H1 (cell line): ENCODE measurements at regions not wholly inside any gene's neighbourhood (a gene's known extent, or its start where the extent isn't known, plus 50 kb on each side); places are given as distances from the start of the nearest gene placed in this dataset.

Experiments
- CTCF ChIA-PET: fragments of 300-600 bp; sonication (Branson Sonifier 250); formaldehyde crosslinking; loops from one replicate; lab custom pipeline; 2021; ENCODE audit not compliant: partially characterized antibody; lab: Charles Lee
- POLR2A ChIA-PET: fragments of 300-600 bp; sonication (Branson Sonifier 250); formaldehyde crosslinking; loops from one replicate; lab custom pipeline; 2021; ENCODE audit warnings: inconsistent platforms; ENCODE audit not compliant: partially characterized antibody; lab: Charles Lee
- DNase-seq, 2 experiments: peaks; one replicate each; pipeline versions ENCODE4 v3.0.0 to v3.0.0-alpha.2; 2010 to 2022; ENCODE audit warnings: low spot score in 2 of 2, low read depth in 1 of 2, mixed read lengths in 1 of 2
- FAIRE-seq: peaks from 2 replicates; lab custom pipeline; 2011; peaks lifted over from hg19 to GRCh38; lab: Jason Lieb, UNC
- H2AFZ ChIP-seq: 2 replicates; pipeline ENCODE4 v1.8.1; 2012; ENCODE audit warnings: low read length, inconsistent platforms
- H2AK5ac ChIP-seq: 2 replicates; pipeline ENCODE4 v1.6.1; 2013; ENCODE audit warnings: low read depth, low read length
- H2BK120ac ChIP-seq: replicated peaks from 2 replicates; pipeline ENCODE3; 2013; ENCODE audit warnings: low read depth, low read length, inconsistent platforms
- H2BK12ac ChIP-seq: 2 replicates; pipeline ENCODE4 v1.6.1; 2013; ENCODE audit warnings: low read depth, low read length
- H2BK15ac ChIP-seq: 2 replicates; pipeline ENCODE4 v1.6.1; 2013; ENCODE audit warnings: low read length
- H2BK20ac ChIP-seq: 2 replicates; pipeline ENCODE4 v1.6.1; 2013; ENCODE audit warnings: low read length
- H2BK5ac ChIP-seq: 2 replicates; pipeline ENCODE4 v1.6.1; 2013; ENCODE audit warnings: low read depth, low read length
- H3K14ac ChIP-seq: 2 replicates; pipeline ENCODE4 v1.6.1; 2013; ENCODE audit warnings: inconsistent platforms; ENCODE audit not compliant: insufficient read length
- H3K18ac ChIP-seq: 2 replicates; pipeline ENCODE4 v1.6.1; 2013; ENCODE audit warnings: low read length; ENCODE audit errors: extremely low read depth
- H3K23ac ChIP-seq: 2 replicates; pipeline ENCODE4 v1.6.1; 2013; ENCODE audit warnings: inconsistent platforms; ENCODE audit not compliant: insufficient read length
- H3K23me2 ChIP-seq: 2 replicates; pipeline ENCODE4 v1.6.1; 2013; ENCODE audit warnings: low read depth, low read length
- H3K27ac ChIP-seq: 2 replicates; pipeline ENCODE4 v1.6.1; 2011; ENCODE audit warnings: low read depth, low read length, inconsistent platforms
- H3K27me3 ChIP-seq, 4 experiments: replicated peaks in 1 of 4; 1 replicate in 1 of 4; 2 replicates in 3 of 4; pipeline versions ENCODE4 v1.6.1 to v1.8.1; 2011 to 2013; ENCODE audit warnings: low read length in 3 of 4, mild to moderate bottlenecking in 3 of 4, inconsistent platforms in 2 of 4, mixed read lengths in 2 of 4, moderate library complexity in 1 of 4; ENCODE audit not compliant: control insufficient read depth in 3 of 4, insufficient read depth in 3 of 4; ENCODE audit errors: extremely low read depth in 1 of 4
- H3K36me3 ChIP-seq, 4 experiments: 2 replicates each; pipeline versions ENCODE4 v1.6.1 to v1.8.1; 2011 to 2013; ENCODE audit warnings: mild to moderate bottlenecking in 4 of 4, low read length in 3 of 4, moderate library complexity in 2 of 4, control low read depth in 1 of 4, inconsistent platforms in 1 of 4; ENCODE audit not compliant: insufficient read depth in 4 of 4, control insufficient read depth in 2 of 4
- H3K4ac ChIP-seq: replicated peaks from 2 replicates; pipeline ENCODE3; 2013; ENCODE audit warnings: low read length, low read depth, mixed read lengths, inconsistent platforms; ENCODE audit not compliant: insufficient read length
- H3K4me1 ChIP-seq, 4 experiments: replicated peaks in 1 of 4; 1 replicate in 1 of 4; 2 replicates in 3 of 4; pipeline versions ENCODE4 v1.6.1 to v1.8.1; 2011 to 2013; ENCODE audit warnings: low read length in 3 of 4, inconsistent platforms in 2 of 4, mixed read lengths in 1 of 4; ENCODE audit not compliant: insufficient read depth in 4 of 4, control insufficient read depth in 3 of 4
- H3K4me2 ChIP-seq, 2 experiments: 2 replicates each; pipeline versions ENCODE4 v1.6.1 to v1.8.1; 2011 to 2013; ENCODE audit warnings: low read depth in 2 of 2, low read length in 2 of 2, control low read depth in 1 of 2, inconsistent platforms in 1 of 2, mild to moderate bottlenecking in 1 of 2; ENCODE audit not compliant: insufficient read depth in 1 of 2
- H3K4me3 ChIP-seq, 4 experiments: fragments of 200-600, 300-600 bp in 1 of 4; sonication (generic), shearing (Covaris generic), sonication (Bioruptor Twin) in 1 of 4; 2 replicates each; pipeline versions ENCODE4 v1.5.1 to v1.8.1; 2011 to 2016; ENCODE audit warnings: low read length in 4 of 4, low read depth in 3 of 4, control low read depth in 2 of 4, inconsistent platforms in 2 of 4, mild to moderate bottlenecking in 2 of 4, mixed read lengths in 1 of 4, moderate library complexity in 1 of 4; ENCODE audit not compliant: insufficient read depth in 2 of 4; ENCODE audit errors: extremely low read depth in 1 of 4
- H3K56ac ChIP-seq: replicated peaks from 2 replicates; pipeline ENCODE3; 2013; ENCODE audit warnings: low read depth, mild to moderate bottlenecking, mixed read lengths, low read length, inconsistent platforms; ENCODE audit not compliant: insufficient read length
- H3K79me1 ChIP-seq: 2 replicates; pipeline ENCODE4 v1.6.1; 2013; ENCODE audit warnings: low read depth, low read length, control low read depth
- H3K79me2 ChIP-seq, 2 experiments: 2 replicates each; pipeline versions ENCODE4 v1.6.1 to v1.8.1; 2012 to 2013; ENCODE audit warnings: low read length in 2 of 2, mild to moderate bottlenecking in 2 of 2, inconsistent platforms in 1 of 2; ENCODE audit not compliant: insufficient read depth in 2 of 2, control insufficient read depth in 1 of 2
- H3K9ac ChIP-seq, 4 experiments: replicated peaks in 1 of 4; 1 replicate in 1 of 4; 2 replicates in 3 of 4; pipeline versions ENCODE4 v1.6.1 to v1.8.1; 2011 to 2013; ENCODE audit warnings: low read depth in 3 of 4, low read length in 3 of 4, control low read depth in 2 of 4, mild to moderate bottlenecking in 2 of 4, moderate library complexity in 2 of 4, inconsistent platforms in 1 of 4; ENCODE audit errors: extremely low read depth in 1 of 4
- H3K9me3 ChIP-seq, 2 experiments: 2 replicates each; pipeline versions ENCODE4 v1.6.1 to v1.8.1; 2012 to 2013; ENCODE audit warnings: mild to moderate bottlenecking in 2 of 2, moderate library complexity in 2 of 2, control low read depth in 1 of 2, inconsistent platforms in 1 of 2, low read depth in 1 of 2, low read length in 1 of 2, mixed read lengths in 1 of 2; ENCODE audit not compliant: insufficient read depth in 2 of 2
- H4K20me1 ChIP-seq, 2 experiments: replicated peaks in 1 of 2; 2 replicates each; pipeline versions ENCODE3 to v1.8.1; 2011 to 2013; ENCODE audit warnings: inconsistent platforms in 2 of 2, low read length in 2 of 2, mild to moderate bottlenecking in 1 of 2; ENCODE audit not compliant: insufficient read depth in 2 of 2, control insufficient read depth in 1 of 2
- H4K5ac ChIP-seq: 2 replicates; pipeline ENCODE4 v1.6.1; 2013; ENCODE audit warnings: low read length, low read depth, mixed read lengths, inconsistent platforms; ENCODE audit not compliant: insufficient read length
- H4K8ac ChIP-seq: 2 replicates; pipeline ENCODE4 v1.8.0; 2013; ENCODE audit warnings: mild to moderate bottlenecking, moderate library complexity, low read length, inconsistent platforms; ENCODE audit not compliant: insufficient read depth; ENCODE audit errors: extremely low read depth
- H4K91ac ChIP-seq: replicated peaks from 2 replicates; pipeline ENCODE3; 2013; ENCODE audit warnings: low read length, mixed read lengths, inconsistent platforms; ENCODE audit not compliant: insufficient read length
- BCL11A ChIP-seq, 2 experiments: IDR thresholded peaks; one replicate each; pipeline ENCODE4 v1.6.1; 2011; ENCODE audit warnings: low read depth in 2 of 2, low read length in 2 of 2, mild to moderate bottlenecking in 2 of 2
- BRCA1 ChIP-seq: IDR thresholded peaks from 2 replicates; pipeline ENCODE4 v1.6.1; 2012; ENCODE audit warnings: low read depth, low read length, improper control_type of control experiment
- NANOG ChIP-seq: IDR thresholded peaks from 2 replicates; pipeline ENCODE4 v1.6.1; 2011; ENCODE audit warnings: low read length, low read depth, mild to moderate bottlenecking, inconsistent platforms; ENCODE audit not compliant: insufficient read depth, poor library complexity, severe bottlenecking
- WGBS, 2 experiments: shearing (Covaris generic) in 1 of 2; methylation state at CpG; one replicate each; pipeline versions ENCODE4 v1.1.6 to v1.1.7; 2013 to 2015; ENCODE audit warnings: low lambda C conversion rate in 2 of 2, mixed read lengths in 2 of 2, inconsistent platforms in 1 of 2, low coverage in 1 of 2, missing lambda C conversion rate in 1 of 2; ENCODE audit not compliant: insufficient replicate concordance in 2 of 2, insufficient coverage in 1 of 2, insufficient read length in 1 of 2; ENCODE audit errors: extremely low coverage in 1 of 2, missing lambda C conversion rate in 1 of 2; 5-methylcytosine and 5-hydroxymethylcytosine counted together

DNA sequence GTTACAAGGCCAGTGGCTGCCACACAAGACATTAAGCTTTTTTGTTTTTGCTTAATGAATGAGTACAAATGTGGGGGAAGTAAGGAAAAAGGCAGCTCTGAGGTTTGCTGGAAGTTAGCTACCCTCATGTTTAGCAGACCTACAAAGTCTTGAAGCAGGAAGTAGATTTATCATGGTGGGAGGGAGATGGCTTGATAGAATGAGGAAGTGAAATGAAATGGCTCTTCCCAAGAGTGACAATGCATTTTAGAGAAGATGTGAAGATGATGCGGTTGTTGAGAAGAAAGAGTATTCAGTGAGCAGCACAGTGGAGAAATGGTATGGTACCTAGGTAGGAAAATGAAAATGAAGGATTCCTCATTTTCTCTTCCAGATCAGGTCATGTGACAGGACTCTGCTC is 108.0 kb downstream of the SLIT2 start:
- H2BK5ac ChIP-seq = no peak overlapping the region
- no peak overlapping the region for H3K56ac ChIP-seq
- H4K20me1 ChIP-seq = no peaks in the 10 kb centered on the region
- CTCF ChIA-PET = interaction anchor here (0.5 to 1.0 kb wide), 2 partner anchors 35 to 111 kb away, joined by 3 read pairs; no protein-coding TSS in a partner anchor
- no peak overlapping the region for H2BK12ac ChIP-seq
- FAIRE-seq (no peak), DNase-seq (no peak)
- H2AFZ ChIP-seq = peak overlapping the region; percentile 37; the same call in 1 of the 2 replicates
- H4K5ac ChIP-seq = no peak overlapping the region
- no peak overlapping the region for H3K18ac ChIP-seq
- H3K23ac ChIP-seq = no peak overlapping the region
- H3K4me1 ChIP-seq = no peaks in the 10 kb centered on the region
- no peaks in the 10 kb centered on the region for H3K9me3 ChIP-seq
- no peak overlapping the region for H3K14ac ChIP-seq
- TF ChIP-seq BRCA1 (no peak), NANOG (no peak), BCL11A (IDR thresholded peaks at IDR 0.05; ENCODE audit: low read depth in 2 of 2, low read length in 2 of 2) (no peak)
- no peak overlapping the region for H2BK120ac ChIP-seq
- H3K4ac ChIP-seq = no peak overlapping the region
- H3K36me3 ChIP-seq = no peaks in the 10 kb centered on the region
- H3K23me2 ChIP-seq = no peaks in the 10 kb centered on the region; the same call in 1 of the 2 replicates
- no peak overlapping the region for H4K8ac ChIP-seq
- H3K4me2 ChIP-seq = no peak overlapping the region
- H3K79me2 ChIP-seq = no peaks in the 10 kb centered on the region
- no peaks in the 10 kb centered on the region for H3K27me3 ChIP-seq
- 90% methylated on average over 1 of the region's 1 CpG; no CpG with 5 or more reads in 1 of the 2 experiments for WGBS, 2 experiments
- H3K27ac ChIP-seq = no peak overlapping the region
- H2BK15ac ChIP-seq = no peak overlapping the region
- no peak overlapping the region for H2BK20ac ChIP-seq
- H3K9ac ChIP-seq = no peak overlapping the region
- no peaks in the 10 kb centered on the region for H3K79me1 ChIP-seq
- H3K4me3 ChIP-seq = no peak overlapping the region
- H2AK5ac ChIP-seq = no peak overlapping the region
- H4K91ac ChIP-seq = no peak overlapping the region
- POLR2A ChIA-PET = no interaction called here
